ENCODE measurements at regions not wholly inside any gene's neighbourhood (a gene's known extent, or its start where the extent isn't known, plus 50 kb on each side); places are given as distances from the start of the nearest gene placed in this dataset.
"Not testable (repeated sequence)": the region's sequence is repeated elsewhere in the genome, so short reads cannot be mapped to it uniquely, and the experiment has no call there.

DNA sequence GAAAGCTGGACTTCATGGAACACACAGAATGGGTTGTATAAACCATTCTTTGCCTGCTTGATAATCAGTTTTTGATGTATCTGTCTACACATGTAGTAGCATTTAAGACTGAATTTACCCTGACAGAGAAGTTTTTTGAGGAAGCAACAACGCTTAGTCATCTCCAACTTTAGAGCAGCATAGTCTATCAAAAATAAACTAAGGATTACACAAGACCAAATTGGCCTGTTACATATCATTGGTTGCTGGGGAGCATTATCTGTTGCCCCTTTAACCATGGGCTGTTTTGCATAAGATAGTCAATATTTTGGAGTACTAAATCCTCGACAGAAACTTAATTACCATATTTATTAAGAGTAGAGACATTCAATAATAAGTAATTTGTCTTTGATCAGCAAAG, 347.4 kb downstream of the FAM47B start:
- Histone ChIP-seq H3K36me3 (no peaks in the 10 kb centered on the region), H3K27ac (no peak overlapping the region), H3K9me3 (ENCODE audit: low read depth) (peaks cover 4% of the 10 kb centered on the region), H3F3A (ENCODE audit: low read depth) (no peaks in the 10 kb centered on the region), H3K9ac (no peak overlapping the region), H3K4me3 (no peak overlapping the region), H4K20me1 (ENCODE audit: low read depth) (no peaks in the 10 kb centered on the region), H3K4me1 (no peaks in the 10 kb centered on the region), H3K79me2 (ENCODE audit: low read depth) (no peaks in the 10 kb centered on the region), H3K27me3 (no peaks in the 10 kb centered on the region), H2AFZ (replicated peaks) (no peak overlapping the region), H3K4me2 (no peak overlapping the region)
- Mint-ChIP-seq H3K9me3 (no peaks in the 10 kb centered on the region), H3K4me3 (no peak overlapping the region), H3K27me3 (ENCODE audit: insufficient read depth, low read depth) (no peaks in the 10 kb centered on the region), H3K36me3 (no peaks in the 10 kb centered on the region), H3K27ac (no peak overlapping the region), H3K4me1 (no peaks in the 10 kb centered on the region)
- TF ChIP-seq EZH2phosphoT487 (IDR thresholded peaks at IDR 0.05), result no peak
- DNase-seq (ENCODE audit: low spot score), result no peak

DNA sequence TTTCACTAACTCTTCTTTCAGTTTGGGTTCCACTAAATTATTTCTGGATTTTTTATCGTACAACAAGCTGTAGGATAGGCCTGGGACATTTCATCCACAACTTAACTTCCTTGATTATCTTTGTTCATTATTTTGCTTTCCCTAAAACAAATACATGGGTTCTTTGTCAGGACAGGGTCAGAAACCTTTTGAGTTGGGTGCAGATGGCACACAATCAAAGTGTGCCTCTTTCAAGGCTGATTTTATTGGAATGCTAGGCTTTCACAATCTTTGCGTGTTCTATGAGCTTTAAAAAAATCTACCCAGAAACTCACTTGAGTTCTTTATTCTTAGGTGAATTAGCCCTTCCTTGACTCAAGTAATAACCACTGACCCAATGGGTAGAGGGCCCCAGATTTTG, 348.4 kb downstream of the FAM47B start:
- no peaks in the 10 kb centered on the region for H4K20me1 ChIP-seq (ENCODE audit: low read depth)
- Mint-ChIP-seq H3K4me1 (no peaks in the 10 kb centered on the region), H3K27me3 (ENCODE audit: insufficient read depth, low read depth) (no peaks in the 10 kb centered on the region), H3K27ac (no peak overlapping the region), H3K9me3 (no peaks in the 10 kb centered on the region), H3K36me3 (no peaks in the 10 kb centered on the region), H3K4me3 (no peak overlapping the region)
- H3K27ac ChIP-seq, result no peak overlapping the region
- H3K4me1 ChIP-seq, result no peaks in the 10 kb centered on the region
- no peak overlapping the region for H3K9ac ChIP-seq
- no peaks in the 10 kb centered on the region for H3K79me2 ChIP-seq (ENCODE audit: low read depth)
- H3K4me2 ChIP-seq, result no peak overlapping the region
- DNase-seq (ENCODE audit: low spot score), result no peak
- H3K9me3 ChIP-seq (ENCODE audit: low read depth), result peaks cover 8% of the 10 kb centered on the region
- no peaks in the 10 kb centered on the region for H3K27me3 ChIP-seq
- no peak overlapping the region for H3K4me3 ChIP-seq
- no peaks in the 10 kb centered on the region for H3K36me3 ChIP-seq
- H2AFZ ChIP-seq (replicated peaks), result no peak overlapping the region
- no peaks in the 10 kb centered on the region for H3F3A ChIP-seq (ENCODE audit: low read depth)
- TF ChIP-seq, protein P1, sequence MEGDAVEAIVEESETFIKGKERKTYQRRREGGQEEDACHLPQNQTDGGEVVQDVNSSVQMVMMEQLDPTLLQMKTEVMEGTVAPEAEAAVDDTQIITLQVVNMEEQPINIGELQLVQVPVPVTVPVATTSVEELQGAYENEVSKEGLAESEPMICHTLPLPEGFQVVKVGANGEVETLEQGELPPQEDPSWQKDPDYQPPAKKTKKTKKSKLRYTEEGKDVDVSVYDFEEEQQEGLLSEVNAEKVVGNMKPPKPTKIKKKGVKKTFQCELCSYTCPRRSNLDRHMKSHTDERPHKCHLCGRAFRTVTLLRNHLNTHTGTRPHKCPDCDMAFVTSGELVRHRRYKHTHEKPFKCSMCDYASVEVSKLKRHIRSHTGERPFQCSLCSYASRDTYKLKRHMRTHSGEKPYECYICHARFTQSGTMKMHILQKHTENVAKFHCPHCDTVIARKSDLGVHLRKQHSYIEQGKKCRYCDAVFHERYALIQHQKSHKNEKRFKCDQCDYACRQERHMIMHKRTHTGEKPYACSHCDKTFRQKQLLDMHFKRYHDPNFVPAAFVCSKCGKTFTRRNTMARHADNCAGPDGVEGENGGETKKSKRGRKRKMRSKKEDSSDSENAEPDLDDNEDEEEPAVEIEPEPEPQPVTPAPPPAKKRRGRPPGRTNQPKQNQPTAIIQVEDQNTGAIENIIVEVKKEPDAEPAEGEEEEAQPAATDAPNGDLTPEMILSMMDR (IDR thresholded peaks at IDR 0.05), result no peak
- TF ChIP-seq EZH2phosphoT487 (IDR thresholded peaks at IDR 0.05) (no peak), EZH2 (IDR thresholded peaks at IDR 0.05) (no peak)

DNA sequence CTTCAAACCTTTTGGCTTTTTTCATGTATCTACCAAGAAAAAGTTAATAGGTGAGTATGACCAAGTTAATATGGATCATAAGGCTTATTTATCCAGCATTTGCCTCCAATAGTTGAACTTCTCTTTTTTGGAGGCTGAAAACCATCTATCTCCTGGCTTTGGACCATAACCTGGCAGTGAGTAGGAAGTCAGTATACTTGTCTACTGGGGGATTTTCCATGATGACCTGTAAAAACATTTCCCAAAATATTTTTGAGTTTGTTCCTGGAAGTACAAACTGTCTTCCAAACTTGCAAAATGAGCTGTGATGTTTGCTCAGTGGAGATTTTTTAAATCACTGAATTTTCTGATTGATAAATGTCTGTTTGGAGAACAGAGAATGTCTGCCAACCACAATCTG, 349.9 kb downstream of the FAM47B start:
- no peaks in the 10 kb centered on the region for H4K20me1 ChIP-seq (ENCODE audit: low read depth)
- H3K9ac ChIP-seq, result no peak overlapping the region
- no peaks in the 10 kb centered on the region for H3K36me3 ChIP-seq
- no peaks in the 10 kb centered on the region for H3K4me1 ChIP-seq
- H3K27ac Mint-ChIP-seq, result no peak overlapping the region
- no peak overlapping the region for H2AFZ ChIP-seq (replicated peaks)
- H3K27me3 ChIP-seq, result no peaks in the 10 kb centered on the region
- no peak overlapping the region for H3K4me2 ChIP-seq
- no peak for TF ChIP-seq EZH2 (IDR thresholded peaks at IDR 0.05)
- no peaks in the 10 kb centered on the region for H3F3A ChIP-seq (ENCODE audit: low read depth)
- DNase-seq (ENCODE audit: low spot score), result no peak
- H3K79me2 ChIP-seq (ENCODE audit: low read depth), result no peaks in the 10 kb centered on the region
- H3K4me1 Mint-ChIP-seq, result no peaks in the 10 kb centered on the region
- H3K9me3 ChIP-seq (ENCODE audit: low read depth), result peaks cover 8% of the 10 kb centered on the region
- H3K4me3 Mint-ChIP-seq, result no peak overlapping the region
- no peak overlapping the region for H3K4me3 ChIP-seq
- H3K27me3 Mint-ChIP-seq (ENCODE audit: insufficient read depth, low read depth), result no peaks in the 10 kb centered on the region
- H3K9me3 Mint-ChIP-seq, result no peaks in the 10 kb centered on the region
- no peaks in the 10 kb centered on the region for H3K36me3 Mint-ChIP-seq
- H3K27ac ChIP-seq, result no peak overlapping the region

DNA sequence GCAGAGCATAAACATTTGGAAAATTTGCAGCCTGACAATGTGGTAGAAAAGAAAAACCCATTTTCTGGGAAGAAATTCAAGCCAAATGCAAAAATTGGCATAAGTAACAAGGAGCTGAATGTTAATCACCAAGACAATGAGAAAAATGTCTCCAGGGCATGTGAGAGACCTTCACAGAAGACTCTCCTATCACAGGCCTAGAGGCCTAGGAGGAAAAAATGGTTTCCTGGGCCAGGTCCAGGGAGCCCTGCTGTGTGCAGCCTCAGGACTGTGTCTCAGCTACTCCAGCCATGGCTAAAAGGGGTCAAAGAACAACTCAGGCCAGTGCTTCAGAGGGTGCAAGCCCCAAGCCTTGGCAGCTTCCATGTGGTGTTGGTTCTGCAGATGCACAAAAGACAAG, 362.4 kb downstream of the FAM47B start:
- not testable (repeated sequence) for H3K4me3 ChIP-seq; H4K20me1 ChIP-seq (ENCODE audit: low read depth); H2AFZ ChIP-seq (replicated peaks); H3K79me2 ChIP-seq (ENCODE audit: low read depth); H3K4me1 ChIP-seq; H3K9me3 ChIP-seq (ENCODE audit: low read depth); DNase-seq (ENCODE audit: low spot score); H3F3A ChIP-seq (ENCODE audit: low read depth); H3K27ac Mint-ChIP-seq; H3K36me3 Mint-ChIP-seq; H3K36me3 ChIP-seq; H3K27ac ChIP-seq; H3K9ac ChIP-seq; H3K4me2 ChIP-seq; H3K4me1 Mint-ChIP-seq; H3K27me3 Mint-ChIP-seq (ENCODE audit: insufficient read depth, low read depth); H3K27me3 ChIP-seq; H3K4me3 Mint-ChIP-seq
- H3K9me3 Mint-ChIP-seq, result peaks cover 18% of the 10 kb centered on the region

DNA sequence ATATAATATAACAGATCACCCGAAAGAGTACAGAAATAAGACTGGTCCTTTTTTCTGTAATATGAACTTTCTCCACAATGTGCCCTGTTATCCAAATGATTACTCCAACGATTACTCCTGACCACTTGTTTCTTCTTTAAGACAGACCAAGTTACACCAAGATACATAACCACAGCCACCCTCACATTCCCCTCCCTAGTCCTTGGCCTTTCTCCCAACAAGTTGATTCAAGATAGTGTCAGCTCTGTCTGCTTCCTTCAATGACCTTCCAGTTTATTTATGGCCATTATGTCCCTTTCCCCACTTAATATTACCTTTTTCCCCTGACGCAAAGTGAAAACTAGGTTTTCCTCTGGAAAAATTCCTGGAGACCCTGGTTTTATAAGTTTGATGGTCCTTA, 397.2 kb downstream of the FAM47B start:
- DNase-seq (ENCODE audit: low spot score), result no peak
- Histone ChIP-seq H3K27ac (no peak overlapping the region), H3K79me2 (ENCODE audit: low read depth) (no peaks in the 10 kb centered on the region), H2AFZ (replicated peaks) (no peak overlapping the region), H3K36me3 (no peaks in the 10 kb centered on the region), H4K20me1 (ENCODE audit: low read depth) (no peaks in the 10 kb centered on the region), H3K27me3 (no peaks in the 10 kb centered on the region), H3K4me3 (no peak overlapping the region), H3K9me3 (ENCODE audit: low read depth) (no peaks in the 10 kb centered on the region), H3K9ac (no peak overlapping the region), H3K4me1 (no peaks in the 10 kb centered on the region), H3K4me2 (no peak overlapping the region), H3F3A (ENCODE audit: low read depth) (no peaks in the 10 kb centered on the region)
- Mint-ChIP-seq H3K27me3 (ENCODE audit: insufficient read depth, low read depth) (no peaks in the 10 kb centered on the region), H3K4me1 (no peaks in the 10 kb centered on the region), H3K27ac (no peak overlapping the region), H3K9me3 (no peaks in the 10 kb centered on the region), H3K36me3 (no peaks in the 10 kb centered on the region), H3K4me3 (no peak overlapping the region)
- TF ChIP-seq, protein P1 (IDR thresholded peaks at IDR 0.05), result no peak
